ENCODE measurements at regions not wholly inside any gene's neighbourhood (a gene's known extent, or its start where the extent isn't known, plus 50 kb on each side); places are given as distances from the start of the nearest gene placed in this dataset.

DNA sequence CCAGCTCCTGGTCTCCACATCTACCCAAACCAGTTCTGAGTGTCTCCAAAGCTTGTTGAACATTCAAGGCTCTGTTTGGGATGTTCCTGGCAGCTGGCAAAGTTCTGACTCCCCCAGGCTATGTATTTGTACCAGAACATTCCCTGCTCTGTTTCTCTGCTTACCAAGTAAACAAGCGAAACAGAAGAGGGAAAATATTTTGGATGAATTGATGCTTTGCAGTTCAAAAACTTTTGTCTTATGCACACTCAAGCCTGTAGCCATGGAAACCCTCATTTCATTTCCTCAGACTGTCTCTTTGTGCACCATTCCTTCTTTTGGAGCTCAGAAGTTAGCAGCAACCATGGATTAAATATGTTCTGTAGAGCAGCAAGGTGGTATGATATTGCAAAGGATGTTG is 145.8 kb downstream of the ACTL7B start:
- TF ChIP-seq CTCF (IDR thresholded peaks at IDR 0.05) (no peak), EP300 (IDR thresholded peaks at IDR 0.05) (no peak), POLR2AphosphoS5 (IDR thresholded peaks at IDR 0.05) (no peak)
